Mesothelial cell of epicardium (in vitro differentiated cells): ENCODE measurements at regions not wholly inside any gene's neighbourhood (a gene's known extent, or its start where the extent isn't known, plus 50 kb on each side); places are given as distances from the start of the nearest gene placed in this dataset.

Experiments
- DNase-seq, 2 experiments: peaks; one replicate each; pipeline ENCODE4 v3.0.0; 2021; ENCODE audit warnings: low spot score in 2 of 2; ENCODE audit not compliant: unreplicated experiment in 2 of 2
- H3K27ac Mint-ChIP-seq: 2 replicates; pipeline ENCODE4 v1.8.0; 2021; ENCODE audit warnings: mixed read lengths
- H3K27me3 Mint-ChIP-seq: 2 replicates; pipeline ENCODE4 v1.8.0; 2021; ENCODE audit warnings: low read depth, mixed read lengths
- H3K36me3 Mint-ChIP-seq: 2 replicates; pipeline ENCODE4 v1.8.0; 2021; ENCODE audit warnings: mixed read lengths
- H3K4me1 Mint-ChIP-seq: 2 replicates; pipeline ENCODE4 v1.8.0; 2021; ENCODE audit warnings: mixed read lengths
- H3K4me3 Mint-ChIP-seq: 2 replicates; pipeline ENCODE4 v1.8.0; 2021; ENCODE audit warnings: mild to moderate bottlenecking, moderate library complexity, mixed read lengths
- H3K9me3 Mint-ChIP-seq: 2 replicates; pipeline ENCODE4 v1.8.0; 2021; ENCODE audit warnings: mixed read lengths
- CTCF ChIP-seq: fragments of 200-600 bp; sonication (generic); IDR thresholded peaks from one replicate; pipeline ENCODE4 v1.5.0; 2021; ENCODE audit warnings: antibody characterized with exemption; ENCODE audit not compliant: unreplicated experiment

- Mint-ChIP-seq H3K4me1 (no peaks in the 10 kb centered on the region), H3K27ac (no peak overlapping the region), H3K27me3 (no peaks in the 10 kb centered on the region), H3K9me3 (peaks cover 4% of the 10 kb centered on the region), H3K4me3 (no peak overlapping the region), H3K36me3 (no peaks in the 10 kb centered on the region)
- TF ChIP-seq CTCF: no peak
- DNase-seq: no peak
Measured at GRCh38 chr21:35111321-35111930, 62.3 kb upstream of the RUNX1 start.

GRCh38 chr21:35108887-35109286 lies 59.8 kb upstream of the RUNX1 start:
- Mint-ChIP-seq H3K4me1 (no peaks in the 10 kb centered on the region), H3K9me3 (peaks cover 4% of the 10 kb centered on the region), H3K27ac (no peak overlapping the region), H3K27me3 (no peaks in the 10 kb centered on the region), H3K4me3 (no peak overlapping the region), H3K36me3 (no peaks in the 10 kb centered on the region)
- no peak for DNase-seq
- TF ChIP-seq CTCF: no peak

- DNase-seq: no peak
- no peak for TF ChIP-seq CTCF
- Mint-ChIP-seq H3K4me3 (no peak overlapping the region), H3K36me3 (no peaks in the 10 kb centered on the region), H3K27ac (no peak overlapping the region), H3K4me1 (no peaks in the 10 kb centered on the region), H3K9me3 (peaks cover 4% of the 10 kb centered on the region), H3K27me3 (no peaks in the 10 kb centered on the region)
Measured at GRCh38 chr21:35107520-35107919, 58.4 kb upstream of the RUNX1 start.

- Mint-ChIP-seq H3K27me3 (no peaks in the 10 kb centered on the region), H3K27ac (no peak overlapping the region), H3K4me3 (no peak overlapping the region), H3K36me3 (no peaks in the 10 kb centered on the region), H3K4me1 (no peaks in the 10 kb centered on the region), H3K9me3 (peaks cover 4% of the 10 kb centered on the region)
- no peak for DNase-seq
- TF ChIP-seq CTCF: no peak
Measured at GRCh38 chr21:35106246-35106835, 57.2 kb upstream of the RUNX1 start.

GRCh38 chr21:35102488-35103371 lies 53.6 kb upstream of the RUNX1 start:
- no peak for DNase-seq
- no peak for TF ChIP-seq CTCF

More at GRCh38 chr21:35102488-35103371, 53.6 kb upstream of the RUNX1 start:
- Mint-ChIP-seq H3K36me3 (no peaks in the 10 kb centered on the region), H3K4me3 (no peak overlapping the region), H3K27ac (no peak overlapping the region), H3K4me1 (no peaks in the 10 kb centered on the region), H3K27me3 (no peaks in the 10 kb centered on the region), H3K9me3 (no peaks in the 10 kb centered on the region)
